Thyroid gland (tissue), 4 donors: ENCODE measurements at regions not wholly inside any gene's neighbourhood (a gene's known extent, or its start where the extent isn't known, plus 50 kb on each side); places are given as distances from the start of the nearest gene placed in this dataset.

ENCODE experiments used
- DNase-seq, 2 donors: peaks; one replicate each; pipeline ENCODE4 v3.0.0-alpha.2; 2019
- H3K27ac ChIP-seq, 3 donors: fragments of 200-600 bp; sonication (generic); 1 replicate in 2 of 3; 2 replicates in 1 of 3; pipeline ENCODE4 v1.5.1; 2016 to 2019; ENCODE audit warnings: mild to moderate bottlenecking in 1 of 3, moderate library complexity in 1 of 3
- H3K27me3 ChIP-seq: fragments of 200-600 bp; sonication (generic); one replicate; pipeline ENCODE4 v1.5.1; 2019
- H3K36me3 ChIP-seq, 2 donors: fragments of 200-600 bp; sonication (generic); one replicate each; pipeline ENCODE4 v1.5.1; 2016 to 2019
- H3K4me1 ChIP-seq, 2 donors: fragments of 200-600 bp; sonication (generic); one replicate each; pipeline ENCODE4 v1.5.1; 2017 to 2019
- H3K4me3 ChIP-seq, 3 donors: fragments of 200-600 bp; sonication (generic); replicated peaks in 1 of 3; 1 replicate in 2 of 3; 2 replicates in 1 of 3; pipeline ENCODE4 v1.5.1; 2016; ENCODE audit warnings: mild to moderate bottlenecking in 1 of 3
- H3K9me3 ChIP-seq: fragments of 200-600 bp; sonication (generic); one replicate; pipeline ENCODE4 v1.5.1; 2017
- POLR2A ChIP-seq, 2 donors: fragments of 450-650 bp; IDR thresholded peaks; one replicate each; pipeline ENCODE4 v1.6.1; 2017; ENCODE audit warnings: antibody characterized with exemption in 2 of 2, mild to moderate bottlenecking in 2 of 2, moderate library complexity in 1 of 2
- WGBS, 2 donors: methylation state at CpG; one replicate each; pipeline ENCODE4 v1.1.5; 2017; 5-methylcytosine and 5-hydroxymethylcytosine counted together
- intact Hi-C: fragments of 100-400 bp; cut with DNase I; formaldehyde crosslinking; loops from one replicate; pipeline ENCODE4 v1.15.1; 2023
- TF ChIP-seq, protein P1 (sequence below), 6 experiments: fragments of 200-600 bp in 3 of 6; fragments of 450-650 bp in 3 of 6; sonication (generic) in 3 of 6; IDR thresholded peaks; one replicate each; pipeline ENCODE4 v1.5.1; 2016 to 2019; ENCODE audit warnings: antibody characterized with exemption in 6 of 6, mild to moderate bottlenecking in 2 of 6, inconsistent platforms in 1 of 6, moderate library complexity in 1 of 6

GRCh38 chr4:111595456-111595855 is 549.8 kb upstream of the FAM241A start:
- no peak for DNase-seq
- no peaks in the 10 kb centered on the region for H3K4me1 ChIP-seq
- no peak for TF ChIP-seq POLR2A (IDR thresholded peaks at IDR 0.05)
- TF ChIP-seq, protein P1, sequence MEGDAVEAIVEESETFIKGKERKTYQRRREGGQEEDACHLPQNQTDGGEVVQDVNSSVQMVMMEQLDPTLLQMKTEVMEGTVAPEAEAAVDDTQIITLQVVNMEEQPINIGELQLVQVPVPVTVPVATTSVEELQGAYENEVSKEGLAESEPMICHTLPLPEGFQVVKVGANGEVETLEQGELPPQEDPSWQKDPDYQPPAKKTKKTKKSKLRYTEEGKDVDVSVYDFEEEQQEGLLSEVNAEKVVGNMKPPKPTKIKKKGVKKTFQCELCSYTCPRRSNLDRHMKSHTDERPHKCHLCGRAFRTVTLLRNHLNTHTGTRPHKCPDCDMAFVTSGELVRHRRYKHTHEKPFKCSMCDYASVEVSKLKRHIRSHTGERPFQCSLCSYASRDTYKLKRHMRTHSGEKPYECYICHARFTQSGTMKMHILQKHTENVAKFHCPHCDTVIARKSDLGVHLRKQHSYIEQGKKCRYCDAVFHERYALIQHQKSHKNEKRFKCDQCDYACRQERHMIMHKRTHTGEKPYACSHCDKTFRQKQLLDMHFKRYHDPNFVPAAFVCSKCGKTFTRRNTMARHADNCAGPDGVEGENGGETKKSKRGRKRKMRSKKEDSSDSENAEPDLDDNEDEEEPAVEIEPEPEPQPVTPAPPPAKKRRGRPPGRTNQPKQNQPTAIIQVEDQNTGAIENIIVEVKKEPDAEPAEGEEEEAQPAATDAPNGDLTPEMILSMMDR (IDR thresholded peaks at IDR 0.05): no peak
- intact Hi-C loops: no loop called here
- no peak overlapping the region for H3K4me3 ChIP-seq
- no peaks in the 10 kb centered on the region for H3K27me3 ChIP-seq
- WGBS, 2 donors: 81 to 86% methylated on average over 3 of the region's 3 CpGs
- H3K36me3 ChIP-seq: no peaks in the 10 kb centered on the region
- no peak overlapping the region for H3K27ac ChIP-seq
- H3K9me3 ChIP-seq: no peaks in the 10 kb centered on the region

DNA sequence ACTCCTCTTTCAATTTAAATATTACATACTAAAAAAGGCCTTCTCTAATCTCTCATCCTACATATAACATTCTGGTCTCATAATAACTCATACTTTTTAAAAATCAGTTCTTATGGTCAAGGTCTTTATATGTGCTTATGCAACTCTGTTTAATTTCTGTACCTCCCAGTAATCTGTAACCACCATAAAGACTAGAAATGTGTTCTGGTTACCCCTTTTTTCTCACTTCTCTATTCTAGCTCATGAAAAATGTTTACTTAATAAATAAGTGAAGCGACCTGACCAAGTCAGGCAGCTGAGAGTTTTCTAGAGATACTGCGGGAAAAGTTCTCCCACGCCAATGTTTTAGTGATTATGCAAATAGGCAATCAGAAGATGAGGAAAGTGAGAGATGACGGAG is 548.8 kb upstream of the FAM241A start:
- H3K9me3 ChIP-seq: no peaks in the 10 kb centered on the region
- no peak overlapping the region for H3K4me3 ChIP-seq
- H3K36me3 ChIP-seq: no peaks in the 10 kb centered on the region
- H3K27me3 ChIP-seq: no peaks in the 10 kb centered on the region
- WGBS, 2 donors: 91 to 96% methylated on average over 4 of the region's 4 CpGs
- TF ChIP-seq, protein P1 (IDR thresholded peaks at IDR 0.05): no peak
- no peak for TF ChIP-seq POLR2A (IDR thresholded peaks at IDR 0.05)
- intact Hi-C loops: no loop called here
- no peak overlapping the region for H3K27ac ChIP-seq
- DNase-seq: no peak
- H3K4me1 ChIP-seq: no peaks in the 10 kb centered on the region

- intact Hi-C loops: no loop called here
- Histone ChIP-seq H3K4me3 (no peak overlapping the region), H3K27me3 (no peaks in the 10 kb centered on the region), H3K9me3 (no peaks in the 10 kb centered on the region), H3K4me1 (no peaks in the 10 kb centered on the region), H3K27ac (no peak overlapping the region), H3K36me3 (no peaks in the 10 kb centered on the region)
- TF ChIP-seq, protein P1 (IDR thresholded peaks at IDR 0.05): no peak
- TF ChIP-seq POLR2A (IDR thresholded peaks at IDR 0.05): no peak
- WGBS, 2 donors: 73% methylated on average over 3 of the region's 3 CpGs
- DNase-seq: no peak
Observed at GRCh38 chr4:111601671-111602070, 543.6 kb upstream of the FAM241A start.

DNA sequence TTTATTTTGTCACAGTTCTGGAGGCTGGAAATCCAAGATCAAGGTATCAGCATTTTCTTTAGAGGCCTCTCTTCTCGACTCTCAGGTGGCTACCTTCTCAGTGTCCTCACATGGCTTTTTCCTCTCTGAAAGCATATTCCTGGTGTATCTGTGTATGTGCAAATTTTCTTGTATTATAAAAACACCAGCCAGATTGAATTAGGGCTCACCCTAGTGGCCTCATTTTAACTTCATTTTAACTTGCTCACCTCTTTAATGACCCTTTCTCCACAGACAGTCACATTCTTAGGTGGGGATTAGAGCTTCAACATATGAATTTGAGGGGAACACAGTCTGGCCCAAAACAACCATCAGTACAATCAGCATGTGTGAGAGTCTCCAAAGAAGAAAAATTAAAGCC is 542.4 kb upstream of the FAM241A start:
- no peak for TF ChIP-seq POLR2A (IDR thresholded peaks at IDR 0.05)
- TF ChIP-seq, protein P1 (IDR thresholded peaks at IDR 0.05): no peak
- Histone ChIP-seq H3K4me1 (no peaks in the 10 kb centered on the region), H3K27me3 (no peaks in the 10 kb centered on the region), H3K4me3 (no peak overlapping the region), H3K27ac (no peak overlapping the region), H3K9me3 (no peaks in the 10 kb centered on the region), H3K36me3 (no peaks in the 10 kb centered on the region)
- 61 to 76% methylated on average over 1 of the region's 1 CpG for WGBS, 2 donors
- no peak for DNase-seq
- intact Hi-C loops: no loop called here

DNA sequence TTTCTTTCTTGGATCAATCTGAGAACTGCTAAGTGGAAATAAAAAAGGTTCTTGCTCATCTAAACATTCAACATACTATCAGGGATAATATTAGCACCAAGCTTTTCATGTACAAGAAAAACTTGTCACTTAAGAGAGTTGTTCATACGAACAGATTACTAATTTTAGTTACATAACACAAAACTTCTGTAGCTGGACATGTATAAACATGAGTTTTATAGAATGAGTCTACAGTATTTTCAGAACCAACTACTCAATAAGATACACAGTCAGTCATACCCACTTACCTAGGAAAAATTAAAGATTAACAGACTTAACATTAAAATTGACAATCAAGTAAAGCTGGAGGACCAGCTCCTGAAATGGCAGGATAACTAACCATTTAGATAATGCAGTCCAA is 540.1 kb upstream of the FAM241A start:
- Histone ChIP-seq H3K36me3 (no peaks in the 10 kb centered on the region), H3K9me3 (no peaks in the 10 kb centered on the region), H3K4me1 (no peaks in the 10 kb centered on the region), H3K4me3 (no peak overlapping the region), H3K27me3 (no peaks in the 10 kb centered on the region), H3K27ac (no peak overlapping the region)
- no peak for TF ChIP-seq POLR2A (IDR thresholded peaks at IDR 0.05)
- TF ChIP-seq, protein P1 (IDR thresholded peaks at IDR 0.05): no peak
- intact Hi-C loops: no loop called here
- no peak for DNase-seq
- 53 to 63% methylated on average over 1 of the region's 1 CpG for WGBS, 2 donors
